Progenitor cell of endocrine pancreas (in vitro differentiated cells): ENCODE measurements at regions not wholly inside any gene's neighbourhood (a gene's known extent, or its start where the extent isn't known, plus 50 kb on each side); places are given as distances from the start of the nearest gene placed in this dataset.

Source experiments
- DNase-seq: peaks from one replicate; pipeline ENCODE4 v3.0.0; 2021; ENCODE audit warnings: low spot score; ENCODE audit not compliant: unreplicated experiment
- H3K27ac Mint-ChIP-seq: 2 replicates; pipeline ENCODE4 v1.8.0; 2021; ENCODE audit warnings: mild to moderate bottlenecking, moderate library complexity, mixed read lengths
- H3K27me3 Mint-ChIP-seq: 2 replicates; pipeline ENCODE4 v1.8.0; 2021; ENCODE audit warnings: mixed read lengths
- H3K36me3 Mint-ChIP-seq: 2 replicates; pipeline ENCODE4 v1.8.0; 2022; ENCODE audit warnings: mixed read lengths; ENCODE audit not compliant: insufficient read depth
- H3K4me1 Mint-ChIP-seq: 2 replicates; pipeline ENCODE4 v1.8.0; 2021; ENCODE audit warnings: low read depth, mixed read lengths
- H3K4me3 Mint-ChIP-seq: 2 replicates; pipeline ENCODE4 v1.8.0; 2021; ENCODE audit warnings: low read depth, mild to moderate bottlenecking, moderate library complexity, mixed read lengths
- H3K9me3 Mint-ChIP-seq: 2 replicates; pipeline ENCODE4 v1.8.0; 2021; ENCODE audit warnings: low read depth, mixed read lengths
- TF ChIP-seq, protein P1 (sequence below): fragments of 200-600 bp; sonication (generic); IDR thresholded peaks from one replicate; pipeline ENCODE4 v1.5.0; 2021; ENCODE audit warnings: antibody characterized with exemption, mild to moderate bottlenecking; ENCODE audit not compliant: unreplicated experiment

DNA sequence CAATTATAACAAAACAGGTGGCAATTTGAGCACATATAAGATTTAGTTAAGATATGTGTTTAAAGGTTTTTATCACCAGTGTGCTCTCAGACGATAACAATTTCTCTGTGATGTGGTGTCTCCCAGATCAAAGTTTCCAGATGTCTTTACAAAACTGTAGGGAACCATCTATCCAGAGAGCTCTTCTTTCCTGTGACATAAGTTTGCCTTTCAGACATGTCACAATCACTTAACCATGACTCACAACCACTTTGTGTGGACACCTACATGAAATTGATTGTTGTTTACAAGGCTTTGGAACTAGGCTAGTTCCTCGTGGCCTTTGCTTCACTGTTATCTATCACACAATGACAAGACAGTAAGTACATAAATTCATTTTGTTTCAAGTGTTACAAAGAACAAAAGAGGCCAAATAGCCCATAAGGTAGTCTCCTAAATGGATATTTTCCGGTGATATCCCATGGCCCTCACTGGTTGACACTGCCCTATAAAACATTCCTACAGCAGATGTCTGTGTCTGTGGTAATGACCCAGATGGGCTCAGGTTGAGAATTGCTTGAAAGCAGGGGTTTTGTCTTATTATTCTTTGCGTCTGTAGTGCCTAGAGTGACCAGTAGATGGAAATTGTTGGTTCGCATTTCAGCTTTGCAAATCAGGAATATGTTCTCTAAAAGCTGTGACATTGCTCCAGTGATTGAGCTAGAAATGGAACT is 297.8 kb upstream of the FAM241A start:
- TF ChIP-seq, protein P1, sequence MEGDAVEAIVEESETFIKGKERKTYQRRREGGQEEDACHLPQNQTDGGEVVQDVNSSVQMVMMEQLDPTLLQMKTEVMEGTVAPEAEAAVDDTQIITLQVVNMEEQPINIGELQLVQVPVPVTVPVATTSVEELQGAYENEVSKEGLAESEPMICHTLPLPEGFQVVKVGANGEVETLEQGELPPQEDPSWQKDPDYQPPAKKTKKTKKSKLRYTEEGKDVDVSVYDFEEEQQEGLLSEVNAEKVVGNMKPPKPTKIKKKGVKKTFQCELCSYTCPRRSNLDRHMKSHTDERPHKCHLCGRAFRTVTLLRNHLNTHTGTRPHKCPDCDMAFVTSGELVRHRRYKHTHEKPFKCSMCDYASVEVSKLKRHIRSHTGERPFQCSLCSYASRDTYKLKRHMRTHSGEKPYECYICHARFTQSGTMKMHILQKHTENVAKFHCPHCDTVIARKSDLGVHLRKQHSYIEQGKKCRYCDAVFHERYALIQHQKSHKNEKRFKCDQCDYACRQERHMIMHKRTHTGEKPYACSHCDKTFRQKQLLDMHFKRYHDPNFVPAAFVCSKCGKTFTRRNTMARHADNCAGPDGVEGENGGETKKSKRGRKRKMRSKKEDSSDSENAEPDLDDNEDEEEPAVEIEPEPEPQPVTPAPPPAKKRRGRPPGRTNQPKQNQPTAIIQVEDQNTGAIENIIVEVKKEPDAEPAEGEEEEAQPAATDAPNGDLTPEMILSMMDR: peak; percentile 46
- Mint-ChIP-seq H3K27me3 (no peaks in the 10 kb centered on the region), H3K36me3 (no peaks in the 10 kb centered on the region), H3K4me1 (no peaks in the 10 kb centered on the region), H3K27ac (no peak overlapping the region), H3K4me3 (no peak overlapping the region), H3K9me3 (peaks cover 6% of the 10 kb centered on the region)
- DNase-seq: no peak

DNA sequence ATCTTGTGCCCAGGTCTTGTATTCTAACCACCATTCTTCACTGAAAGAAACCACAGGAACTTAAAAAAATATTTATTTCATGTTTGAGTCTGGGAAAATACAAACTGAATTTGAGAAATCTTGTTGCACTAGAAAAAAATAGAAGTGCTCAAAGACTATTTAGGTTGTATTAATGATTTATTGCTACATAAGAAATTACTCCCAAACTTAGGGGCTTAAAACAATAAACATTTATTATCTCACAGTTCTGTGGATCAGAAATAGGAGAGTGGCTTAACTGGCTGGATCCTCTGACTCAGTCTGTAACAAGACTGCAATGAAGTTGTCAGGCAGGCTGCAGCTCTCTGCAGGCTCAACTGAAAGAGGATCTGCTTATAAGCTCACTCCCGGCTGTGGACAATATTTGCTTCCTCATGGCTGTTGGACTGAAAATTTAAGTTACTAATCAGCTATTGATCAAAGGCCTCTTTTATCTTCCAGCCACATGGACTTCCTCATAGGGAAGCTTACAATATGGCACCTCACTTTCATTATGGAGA is 295.4 kb upstream of the FAM241A start:
- Mint-ChIP-seq H3K36me3 (no peaks in the 10 kb centered on the region), H3K27ac (no peak overlapping the region), H3K4me1 (peaks cover 4% of the 10 kb centered on the region), H3K9me3 (peaks cover 6% of the 10 kb centered on the region), H3K27me3 (no peaks in the 10 kb centered on the region), H3K4me3 (no peak overlapping the region)
- no peak for DNase-seq
- TF ChIP-seq, protein P1: no peak

DNA sequence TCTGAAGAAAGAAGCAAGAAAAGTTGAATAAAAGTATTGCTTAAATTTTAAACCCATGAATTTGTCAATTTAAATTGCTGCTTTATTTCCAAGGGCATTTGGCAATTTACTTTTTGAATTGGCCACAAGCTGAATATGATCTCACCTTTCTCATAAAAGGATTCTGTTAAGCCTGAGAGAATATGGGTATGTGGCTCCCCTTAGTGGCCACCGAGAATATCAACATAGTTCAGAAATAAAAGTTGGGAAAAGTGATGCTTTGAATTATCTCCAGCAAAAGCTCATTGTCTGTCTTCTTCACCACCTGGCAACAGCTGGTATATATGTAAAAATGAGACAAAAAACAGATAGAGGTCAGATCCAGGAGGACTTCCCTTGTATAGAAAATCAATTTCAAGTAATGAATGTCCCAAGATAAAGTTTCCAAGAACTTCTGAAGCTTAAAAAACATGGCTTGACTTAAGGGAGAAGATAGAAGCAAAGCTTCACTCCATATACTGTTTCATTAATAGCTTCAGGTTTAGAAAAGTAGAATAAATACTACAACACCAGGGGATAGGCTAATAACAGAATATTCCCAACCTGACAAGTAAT is 290.7 kb upstream of the FAM241A start:
- H3K4me1 Mint-ChIP-seq: peaks cover 6% of the 10 kb centered on the region
- H3K4me3 Mint-ChIP-seq: no peak overlapping the region
- no peak overlapping the region for H3K27ac Mint-ChIP-seq

DNA sequence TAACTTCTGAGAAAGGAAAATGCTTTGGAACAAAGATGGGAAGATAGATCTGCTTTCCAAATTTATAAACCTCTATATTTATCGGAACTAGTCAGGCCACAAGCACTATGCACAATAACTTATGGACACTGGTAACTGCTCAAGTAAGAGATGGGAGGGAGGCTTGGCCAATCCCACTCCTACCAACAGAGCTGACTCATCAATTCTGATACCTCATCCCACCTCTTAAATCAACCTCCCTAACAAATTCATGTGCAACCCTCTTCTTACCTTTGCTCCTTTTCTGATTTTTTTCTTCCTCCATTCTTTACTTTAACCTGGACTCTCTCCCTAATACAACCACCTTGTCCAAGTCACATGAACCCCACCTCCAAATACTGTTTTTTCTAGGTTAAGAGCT is 289.9 kb upstream of the FAM241A start:
- TF ChIP-seq, protein P1: no peak
- DNase-seq: no peak
- H3K4me1 Mint-ChIP-seq: peaks cover 6% of the 10 kb centered on the region
- no peak overlapping the region for H3K27ac Mint-ChIP-seq
- H3K36me3 Mint-ChIP-seq: no peaks in the 10 kb centered on the region
- H3K9me3 Mint-ChIP-seq: no peaks in the 10 kb centered on the region
- no peaks in the 10 kb centered on the region for H3K27me3 Mint-ChIP-seq
- no peak overlapping the region for H3K4me3 Mint-ChIP-seq

More for the DNA sequence above, 290.7 kb upstream of the FAM241A start:
- DNase-seq: peak; percentile 14
- Mint-ChIP-seq H3K36me3 (no peaks in the 10 kb centered on the region), H3K27me3 (no peaks in the 10 kb centered on the region), H3K9me3 (no peaks in the 10 kb centered on the region)
- TF ChIP-seq, protein P1: peak; percentile 86

DNA sequence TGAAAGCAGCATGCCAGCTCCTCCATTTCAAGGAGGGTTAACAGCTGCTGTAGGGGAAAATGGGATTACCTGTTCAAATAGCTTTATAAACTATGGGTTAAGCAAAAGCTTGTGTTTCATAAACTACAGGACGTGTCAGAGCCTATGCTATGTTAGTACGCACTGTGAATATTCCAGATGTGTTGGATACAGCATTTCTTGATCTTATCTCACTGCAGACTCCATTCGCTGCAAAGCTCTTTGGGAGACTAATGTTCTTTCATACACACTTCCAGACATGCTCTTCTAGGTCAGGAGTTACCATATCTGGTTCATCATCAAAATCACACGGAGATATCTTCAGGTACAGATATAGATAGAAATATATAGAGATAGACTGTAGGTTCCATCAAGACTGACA is 281.2 kb upstream of the FAM241A start:
- Mint-ChIP-seq H3K27me3 (no peaks in the 10 kb centered on the region), H3K36me3 (no peaks in the 10 kb centered on the region), H3K4me1 (no peaks in the 10 kb centered on the region), H3K4me3 (no peak overlapping the region), H3K9me3 (no peaks in the 10 kb centered on the region), H3K27ac (no peak overlapping the region)
- TF ChIP-seq, protein P1: no peak
- no peak for DNase-seq
